Prostate gland (tissue), 2 donors: ENCODE measurements at regions not wholly inside any gene's neighbourhood (a gene's known extent, or its start where the extent isn't known, plus 50 kb on each side); places are given as distances from the start of the nearest gene placed in this dataset.

Source experiments
- CTCF ChIP-seq, 4 experiments: fragments of 200-600 bp in 2 of 4; fragments of 450-650 bp in 2 of 4; sonication (generic) in 2 of 4; IDR thresholded peaks; 1 replicate in 3 of 4; 2 replicates in 1 of 4; pipeline ENCODE4 v1.5.1; 2016 to 2019; ENCODE audit warnings: antibody characterized with exemption in 4 of 4, mild to moderate bottlenecking in 2 of 4, moderate library complexity in 2 of 4
- POLR2A ChIP-seq: fragments of 450-650 bp; IDR thresholded peaks from one replicate; pipeline ENCODE4 v1.6.1; 2016; ENCODE audit warnings: antibody characterized with exemption, mild to moderate bottlenecking

DNA sequence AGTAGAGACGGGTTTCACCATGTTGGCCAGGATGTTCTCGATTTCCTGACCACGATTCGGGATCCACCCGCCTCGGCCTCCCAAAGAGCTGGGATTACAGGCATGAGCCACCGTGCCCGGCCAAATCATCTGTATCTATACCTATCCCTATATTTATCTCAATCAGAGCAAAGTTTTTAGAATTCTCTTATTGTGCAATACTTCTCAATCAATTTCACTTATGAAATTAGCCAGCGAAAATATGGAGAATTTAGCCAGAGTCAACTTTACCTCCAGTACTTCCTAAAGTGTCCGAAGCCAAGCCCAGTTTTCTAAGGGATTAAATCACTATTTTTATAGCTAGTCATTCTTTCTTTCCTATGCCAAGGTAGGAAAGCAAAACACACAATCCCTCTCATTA, 319.1 kb upstream of the PFKP start:
- no peak for TF ChIP-seq POLR2A
- no peak for TF ChIP-seq CTCF (IDR thresholded peaks at IDR 0.05)
